HepG2 (cell line): ENCODE measurements at regions not wholly inside any gene's neighbourhood (a gene's known extent, or its start where the extent isn't known, plus 50 kb on each side); places are given as distances from the start of the nearest gene placed in this dataset.

ENCODE experiments used
- ARNTL ChIP-seq: sonication (generic); formaldehyde crosslinking; IDR thresholded peaks from 2 replicates; pipeline ENCODE4 v1.4.0; 2020; ENCODE audit warnings: mild to moderate bottlenecking, missing genetic modification reagents
- ZBTB1 ChIP-seq: sonication (generic); formaldehyde crosslinking; IDR thresholded peaks from 2 replicates; pipeline ENCODE4 v1.4.0; 2020; ENCODE audit warnings: missing genetic modification reagents, borderline replicate concordance
- ZBTB7B ChIP-seq: sonication (generic); formaldehyde crosslinking; IDR thresholded peaks from 2 replicates; pipeline ENCODE4 v1.4.0; 2020; ENCODE audit warnings: missing genetic modification reagents
- ZNF207 ChIP-seq: fragments of 450-650 bp; IDR thresholded peaks from 2 replicates; pipeline ENCODE4 v1.6.1; 2016; ENCODE audit warnings: antibody characterized with exemption, borderline replicate concordance
- ZNF552 ChIP-seq: sonication (generic); formaldehyde crosslinking; IDR thresholded peaks from 2 replicates; pipeline ENCODE4 v1.9.0; 2022; ENCODE audit warnings: missing genetic modification reagents, mild to moderate bottlenecking, borderline replicate concordance
- ZNF772 ChIP-seq: sonication (generic); formaldehyde crosslinking; IDR thresholded peaks from 2 replicates; pipeline ENCODE4 v1.5.0; 2020; ENCODE audit warnings: mild to moderate bottlenecking, missing genetic modification reagents
- ZNF773 ChIP-seq: sonication (generic); formaldehyde crosslinking; IDR thresholded peaks from 2 replicates; pipeline ENCODE4 v1.4.0; 2020; ENCODE audit warnings: missing genetic modification reagents, borderline replicate concordance
- TF ChIP-seq, protein P1 (sequence below): IDR thresholded peaks from 2 replicates; pipeline ENCODE4 v1.6.1; 2016; ENCODE audit warnings: mild to moderate bottlenecking, missing biosample characterization, missing genetic modification reagents
- TF ChIP-seq, protein P2 (sequence below): sonication (generic); formaldehyde crosslinking; IDR thresholded peaks from 2 replicates; pipeline ENCODE4 v1.4.0; 2020; ENCODE audit warnings: missing genetic modification reagents, borderline replicate concordance
- TF ChIP-seq, protein P3 (sequence below): sonication (generic); formaldehyde crosslinking; IDR thresholded peaks from 2 replicates; pipeline ENCODE4 v1.8.1; 2023; ENCODE audit warnings: missing genetic modification reagents, inconsistent platforms, borderline replicate concordance

DNA sequence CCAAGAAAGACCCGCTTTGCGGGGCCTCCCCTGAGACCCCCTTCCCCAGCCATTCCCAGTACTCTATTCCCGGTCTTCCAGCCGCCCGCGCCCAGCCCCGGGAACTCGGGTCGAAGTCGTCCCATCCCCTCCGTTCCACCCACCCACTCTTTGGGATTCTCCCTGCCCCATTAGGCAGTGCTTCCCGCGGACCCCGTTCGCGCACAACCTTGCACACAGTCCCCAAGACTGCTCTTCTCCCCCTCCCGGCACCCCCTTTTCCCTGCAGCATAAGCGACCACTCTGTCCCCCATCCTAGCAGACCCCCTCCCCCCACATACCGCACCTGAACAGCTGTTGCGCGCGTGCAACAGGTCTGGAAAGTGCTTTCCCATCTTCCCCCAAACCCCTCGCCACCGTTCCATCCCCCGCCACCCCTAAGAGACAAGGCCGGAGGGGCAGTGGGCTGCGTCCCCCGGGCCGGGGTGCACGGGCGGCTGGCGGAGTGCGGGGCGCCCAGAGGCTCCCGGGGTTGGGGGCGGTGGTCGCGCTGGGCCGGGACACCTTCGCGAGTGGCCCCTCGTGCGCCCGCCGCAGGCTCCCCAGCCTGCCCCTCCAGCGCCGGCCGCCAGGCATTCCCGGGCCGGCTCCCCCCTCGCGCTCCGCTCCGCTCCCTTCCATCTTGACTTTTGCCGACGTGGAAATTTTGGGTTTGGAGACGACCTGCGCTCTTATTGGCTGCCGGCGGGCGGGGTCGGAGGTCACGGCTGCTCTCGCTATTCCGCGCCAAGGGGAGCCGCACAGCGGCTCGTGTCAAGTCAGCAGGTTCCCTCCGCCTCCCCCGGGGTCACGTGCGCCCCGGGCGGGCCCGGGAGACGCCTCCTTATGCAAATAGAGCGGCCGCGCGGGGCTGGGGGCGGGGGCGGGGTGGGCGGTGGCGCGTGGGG lies 201.2 kb upstream of the NFE2L3 start (continued):
- TF ChIP-seq, protein P1, sequence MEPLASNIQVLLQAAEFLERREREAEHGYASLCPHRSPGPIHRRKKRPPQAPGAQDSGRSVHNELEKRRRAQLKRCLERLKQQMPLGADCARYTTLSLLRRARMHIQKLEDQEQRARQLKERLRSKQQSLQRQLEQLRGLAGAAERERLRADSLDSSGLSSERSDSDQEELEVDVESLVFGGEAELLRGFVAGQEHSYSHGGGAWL (CRISPR knock-in tag) = no peak
- TF ChIP-seq, protein P2, sequence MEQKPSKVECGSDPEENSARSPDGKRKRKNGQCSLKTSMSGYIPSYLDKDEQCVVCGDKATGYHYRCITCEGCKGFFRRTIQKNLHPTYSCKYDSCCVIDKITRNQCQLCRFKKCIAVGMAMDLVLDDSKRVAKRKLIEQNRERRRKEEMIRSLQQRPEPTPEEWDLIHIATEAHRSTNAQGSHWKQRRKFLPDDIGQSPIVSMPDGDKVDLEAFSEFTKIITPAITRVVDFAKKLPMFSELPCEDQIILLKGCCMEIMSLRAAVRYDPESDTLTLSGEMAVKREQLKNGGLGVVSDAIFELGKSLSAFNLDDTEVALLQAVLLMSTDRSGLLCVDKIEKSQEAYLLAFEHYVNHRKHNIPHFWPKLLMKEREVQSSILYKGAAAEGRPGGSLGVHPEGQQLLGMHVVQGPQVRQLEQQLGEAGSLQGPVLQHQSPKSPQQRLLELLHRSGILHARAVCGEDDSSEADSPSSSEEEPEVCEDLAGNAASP (CRISPR knock-in tag) = no peak
- TF ChIP-seq ZBTB1 (no peak), ZBTB7B (CRISPR knock-in tag) (no peak; the same call in 1 of the 2 replicates), ZNF773 (CRISPR knock-in tag) (no peak), ZNF207 (no peak), ARNTL (peak; percentile 74; the same call in 1 of the 2 replicates), ZNF772 (no peak), ZNF552 (CRISPR knock-in tag) (no peak)
- TF ChIP-seq, protein P3, sequence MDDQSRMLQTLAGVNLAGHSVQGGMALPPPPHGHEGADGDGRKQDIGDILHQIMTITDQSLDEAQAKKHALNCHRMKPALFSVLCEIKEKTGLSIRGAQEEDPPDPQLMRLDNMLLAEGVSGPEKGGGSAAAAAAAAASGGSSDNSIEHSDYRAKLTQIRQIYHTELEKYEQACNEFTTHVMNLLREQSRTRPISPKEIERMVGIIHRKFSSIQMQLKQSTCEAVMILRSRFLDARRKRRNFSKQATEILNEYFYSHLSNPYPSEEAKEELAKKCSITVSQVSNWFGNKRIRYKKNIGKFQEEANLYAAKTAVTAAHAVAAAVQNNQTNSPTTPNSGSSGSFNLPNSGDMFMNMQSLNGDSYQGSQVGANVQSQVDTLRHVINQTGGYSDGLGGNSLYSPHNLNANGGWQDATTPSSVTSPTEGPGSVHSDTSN (CRISPR knock-in tag) = no peak
